OCI-LY3 (cell line): ENCODE measurements at regions not wholly inside any gene's neighbourhood (a gene's known extent, or its start where the extent isn't known, plus 50 kb on each side); places are given as distances from the start of the nearest gene placed in this dataset.

Experiments used
- H2AFZ ChIP-seq: fragments of 200-600, 300-600 bp; shearing (Covaris generic); 2 replicates; pipeline ENCODE4 v1.6.0; 2014; ENCODE audit warnings: antibody characterized with exemption, low read depth, low read length
- H3K27ac ChIP-seq: fragments of 200-600, 300-600 bp; sonication (generic); 2 replicates; pipeline ENCODE4 v1.5.1; 2014; ENCODE audit warnings: mild to moderate bottlenecking, low read length, moderate library complexity, mixed read lengths
- H3K27me3 ChIP-seq: fragments of 200-600, 300-600 bp; sonication (generic); 2 replicates; pipeline ENCODE4 v1.6.1; 2014; ENCODE audit warnings: low read depth, low read length, mixed read lengths
- H3K36me3 ChIP-seq: fragments of 200-600, 300-600 bp; sonication (generic); replicated peaks from 2 replicates; pipeline ENCODE3; 2014; ENCODE audit warnings: low read depth, low read length, mixed read lengths
- H3K4me1 ChIP-seq: fragments of 300-600, 200-600 bp; sonication (generic); 2 replicates; pipeline ENCODE4 v1.6.1; 2014; ENCODE audit warnings: low read length, mixed read lengths
- H3K4me2 ChIP-seq: fragments of 200-600, 300-600 bp; sonication (generic); 2 replicates; pipeline ENCODE4 v1.6.1; 2014; ENCODE audit warnings: low read length, mixed read lengths
- H3K4me3 ChIP-seq: fragments of 300-600, 200-600 bp; sonication (generic); 2 replicates; pipeline ENCODE4 v1.5.1; 2014; ENCODE audit warnings: antibody characterized with exemption, mild to moderate bottlenecking, low read length, moderate library complexity
- H3K79me2 ChIP-seq: fragments of 300-600, 200-600 bp; shearing (Covaris generic); 2 replicates; pipeline ENCODE4 v1.6.1; 2014; ENCODE audit warnings: mild to moderate bottlenecking, low read length, mixed read lengths
- H3K9ac ChIP-seq: fragments of 300-600, 200-600 bp; shearing (Covaris generic); 2 replicates; pipeline ENCODE4 v1.6.0; 2014; ENCODE audit warnings: mild to moderate bottlenecking, low read length, moderate library complexity
- H3K9me3 ChIP-seq: fragments of 200-600, 300-600 bp; shearing (Covaris generic); 2 replicates; pipeline ENCODE4 v1.6.1; 2014; ENCODE audit warnings: low read length, mixed read lengths; ENCODE audit not compliant: insufficient read depth
- H4K20me1 ChIP-seq: fragments of 200-600, 300-600 bp; sonication (generic); 2 replicates; pipeline ENCODE4 v1.6.1; 2016; ENCODE audit warnings: low read length, mixed read lengths; ENCODE audit not compliant: insufficient read depth
- CTCF ChIP-seq: fragments of 200-600, 300-600 bp; sonication (generic); IDR thresholded peaks from 2 replicates; pipeline ENCODE4 v1.5.1; 2014; ENCODE audit warnings: antibody characterized with exemption, low read length, low read depth
- EZH2phosphoT487 ChIP-seq: fragments of 200-600 bp; shearing (Covaris generic); IDR thresholded peaks from 2 replicates; pipeline ENCODE4 v1.6.1; 2018; ENCODE audit warnings: antibody characterized with exemption, mixed run types, low read depth

- Histone ChIP-seq H3K27me3 (no peaks in the 10 kb centered on the region), H3K36me3 (no peaks in the 10 kb centered on the region), H3K9me3 (no peaks in the 10 kb centered on the region), H3K9ac (no peak overlapping the region), H3K4me1 (no peaks in the 10 kb centered on the region), H3K4me2 (no peak overlapping the region), H4K20me1 (no peaks in the 10 kb centered on the region), H3K79me2 (no peaks in the 10 kb centered on the region), H2AFZ (no peak overlapping the region), H3K27ac (no peak overlapping the region), H3K4me3 (no peak overlapping the region)
- no peak for TF ChIP-seq CTCF
- no peak for TF ChIP-seq EZH2phosphoT487
These were observed 318.2 kb upstream of the NRXN1 start for GRCh38 chr2:51350100-51350499.

- no peaks in the 10 kb centered on the region for H3K36me3 ChIP-seq
- TF ChIP-seq EZH2phosphoT487, result no peak
- TF ChIP-seq CTCF, result no peak
- H3K4me1 ChIP-seq, result no peaks in the 10 kb centered on the region
- H3K27me3 ChIP-seq, result no peaks in the 10 kb centered on the region
- no peak overlapping the region for H3K4me2 ChIP-seq
- H2AFZ ChIP-seq, result no peak overlapping the region
- no peak overlapping the region for H3K9ac ChIP-seq
- no peak overlapping the region for H3K4me3 ChIP-seq
- H3K79me2 ChIP-seq, result no peaks in the 10 kb centered on the region
- H3K9me3 ChIP-seq, result no peaks in the 10 kb centered on the region
- H4K20me1 ChIP-seq, result no peaks in the 10 kb centered on the region
- no peak overlapping the region for H3K27ac ChIP-seq
These were observed 313.0 kb upstream of the NRXN1 start for GRCh38 chr2:51344886-51345285.

GRCh38 chr2:51335087-51336058 is 303.4 kb upstream of the NRXN1 start:
- Histone ChIP-seq H3K27me3 (no peaks in the 10 kb centered on the region), H4K20me1 (no peaks in the 10 kb centered on the region), H3K4me3 (no peak overlapping the region), H3K4me2 (no peak overlapping the region), H3K9ac (no peak overlapping the region), H2AFZ (no peak overlapping the region), H3K36me3 (no peaks in the 10 kb centered on the region), H3K79me2 (no peaks in the 10 kb centered on the region), H3K4me1 (no peaks in the 10 kb centered on the region), H3K9me3 (no peaks in the 10 kb centered on the region), H3K27ac (no peak overlapping the region)
- TF ChIP-seq EZH2phosphoT487, result no peak
- TF ChIP-seq CTCF, result no peak

GRCh38 chr2:51329512-51329911 is 297.6 kb upstream of the NRXN1 start:
- TF ChIP-seq EZH2phosphoT487 (no peak), CTCF (no peak)
- no peaks in the 10 kb centered on the region for H3K4me1 ChIP-seq
- H3K79me2 ChIP-seq, result no peaks in the 10 kb centered on the region
- H3K27me3 ChIP-seq, result no peaks in the 10 kb centered on the region
- H3K27ac ChIP-seq, result no peak overlapping the region
- peaks cover 5% of the 10 kb centered on the region for H3K36me3 ChIP-seq
- no peak overlapping the region for H3K4me2 ChIP-seq
- no peak overlapping the region for H2AFZ ChIP-seq
- no peaks in the 10 kb centered on the region for H3K9me3 ChIP-seq
- no peak overlapping the region for H3K9ac ChIP-seq
- H3K4me3 ChIP-seq, result no peak overlapping the region
- no peaks in the 10 kb centered on the region for H4K20me1 ChIP-seq
